ENCODE measurements at regions not wholly inside any gene's neighbourhood (a gene's known extent, or its start where the extent isn't known, plus 50 kb on each side); places are given as distances from the start of the nearest gene placed in this dataset.

DNA sequence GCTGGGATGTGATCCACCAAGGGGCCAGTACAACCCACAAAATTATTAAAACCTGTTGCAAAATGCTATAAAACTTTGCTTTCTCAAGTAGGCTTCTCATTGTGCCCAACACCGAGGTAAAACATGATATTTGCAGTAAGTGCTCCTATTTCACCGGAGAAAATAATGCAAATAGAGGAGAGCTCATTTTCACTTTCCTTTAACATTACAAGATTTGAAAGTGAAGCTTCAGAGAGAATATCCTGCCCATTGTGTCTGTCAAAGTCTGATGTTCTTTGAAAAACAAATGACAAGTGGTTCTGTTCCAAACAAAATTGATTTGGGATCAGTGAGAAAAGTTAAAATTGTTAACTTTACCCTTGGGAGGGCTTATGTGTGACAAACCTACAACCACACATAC is 287.1 kb downstream of the KCNN2 start:
- no peak for DNase-seq

DNA sequence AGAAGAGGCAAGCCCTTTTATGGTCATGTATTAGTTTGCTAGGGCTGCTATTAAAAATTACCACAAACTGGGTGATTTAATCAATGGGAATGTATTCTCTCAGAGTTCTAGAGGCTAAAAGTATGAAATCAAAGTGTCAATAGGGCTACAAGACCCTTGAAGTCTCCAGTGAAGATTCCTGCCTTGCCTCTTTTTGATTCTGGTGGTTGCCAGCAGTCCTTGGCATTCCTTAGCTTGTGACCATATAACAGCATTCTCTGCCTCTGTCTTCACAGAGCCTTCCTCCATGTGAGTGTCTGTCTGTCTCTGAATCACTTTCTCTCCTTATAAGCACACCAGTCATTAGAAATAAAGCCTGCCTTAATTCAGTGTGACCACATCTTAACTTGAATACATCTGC is 282.7 kb downstream of the KCNN2 start:
- DNase-seq: no peak

DNA sequence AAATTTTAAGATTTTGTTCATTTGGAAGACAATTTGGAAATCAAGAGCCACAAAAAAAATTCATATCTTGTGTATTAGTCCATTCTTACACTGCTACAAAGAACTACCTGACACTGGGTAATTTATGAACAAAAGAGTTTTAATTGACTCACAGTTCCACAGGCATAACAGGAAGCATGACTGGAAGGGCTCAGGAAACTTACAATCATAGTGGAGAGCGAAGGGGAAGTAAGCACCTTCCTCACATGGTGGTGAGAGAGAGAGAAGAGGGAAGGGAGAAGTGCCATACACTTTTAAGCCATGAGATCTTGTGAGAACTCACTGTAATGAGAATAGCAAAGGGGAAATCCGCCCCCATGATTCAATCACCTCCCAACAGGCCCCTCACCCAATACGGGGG is 274.4 kb downstream of the KCNN2 start:
- no peak for DNase-seq

DNA sequence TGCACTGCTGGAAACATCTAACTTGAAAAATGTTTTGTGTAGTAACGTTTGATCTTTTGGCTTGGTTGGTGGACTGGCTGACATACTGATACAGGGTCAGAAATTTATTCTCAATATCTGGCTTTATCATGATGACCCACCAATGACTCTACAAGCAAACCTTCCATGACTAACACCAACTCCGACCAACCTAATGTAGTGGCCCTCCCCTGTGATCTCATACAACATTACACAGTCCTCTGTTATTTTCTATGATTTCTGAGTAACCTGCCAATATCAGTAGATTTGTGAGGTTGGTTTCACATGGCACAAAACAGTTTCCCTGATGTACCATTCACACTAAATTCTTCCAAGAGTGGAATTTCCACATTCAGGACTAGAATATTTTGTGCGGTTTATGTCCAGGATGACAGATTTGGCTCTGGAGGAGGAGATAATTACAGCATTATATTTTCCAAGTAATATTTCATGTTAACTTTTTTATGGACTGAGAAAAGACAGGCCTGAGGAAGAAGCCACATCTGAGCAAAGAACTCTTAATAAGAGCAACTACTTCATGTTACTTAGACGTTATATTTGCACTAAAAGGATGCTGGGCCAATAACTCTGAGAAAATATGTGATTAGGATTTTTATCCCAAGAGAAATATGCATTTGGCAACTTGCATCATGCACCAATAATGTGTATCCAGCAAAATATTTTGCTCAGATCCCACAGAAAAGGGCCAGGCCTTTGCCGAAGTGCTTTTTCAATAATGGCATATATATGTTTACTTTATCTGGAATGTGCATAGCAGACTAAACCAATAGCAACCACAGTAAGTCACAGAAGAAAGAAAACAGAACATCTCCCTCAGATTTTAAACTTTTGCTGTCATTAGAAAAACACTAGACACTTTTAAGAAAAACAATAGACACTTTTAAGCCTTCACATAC is 273.4 kb downstream of the KCNN2 start:
- no peak for DNase-seq

DNA sequence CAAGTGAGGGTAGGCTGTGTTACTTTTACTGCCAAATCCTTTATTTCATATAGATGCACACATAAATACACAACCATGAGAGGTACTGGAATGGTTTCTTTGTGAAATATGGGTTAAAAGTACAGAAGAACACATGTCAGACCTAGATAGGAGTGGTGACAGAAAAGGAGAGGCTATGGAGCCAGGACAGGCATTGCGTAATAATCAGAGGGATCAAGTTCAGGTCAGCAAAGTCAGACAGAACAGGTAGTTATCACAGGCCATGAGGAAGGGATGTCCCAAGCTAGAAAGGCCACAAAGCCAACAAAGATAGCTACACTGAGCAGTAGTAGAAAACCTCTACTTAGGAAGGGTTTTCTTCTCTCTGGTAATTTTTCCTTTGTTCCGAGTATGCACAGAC is 272.6 kb downstream of the KCNN2 start:
- DNase-seq: no peak

DNA sequence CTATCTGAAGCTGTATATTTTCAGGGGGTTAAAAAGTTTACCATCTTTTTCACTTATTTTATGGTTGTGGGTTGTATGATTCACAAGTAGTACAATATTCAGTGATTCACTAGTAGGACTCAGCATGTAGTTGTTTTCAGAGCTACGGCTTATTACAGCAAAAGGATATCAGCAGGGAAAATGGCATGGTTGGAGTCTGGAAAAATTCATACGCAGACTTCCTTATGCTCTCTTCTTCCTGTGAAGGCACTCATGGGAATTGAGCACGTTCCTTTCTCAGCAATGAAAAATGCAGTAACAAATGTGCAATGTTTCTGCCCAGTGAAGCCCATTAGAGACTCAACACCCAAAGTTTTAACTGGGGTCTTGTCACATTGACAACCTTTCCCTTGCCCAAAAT is 250.5 kb downstream of the KCNN2 start:
- DNase-seq: no peak

DNA sequence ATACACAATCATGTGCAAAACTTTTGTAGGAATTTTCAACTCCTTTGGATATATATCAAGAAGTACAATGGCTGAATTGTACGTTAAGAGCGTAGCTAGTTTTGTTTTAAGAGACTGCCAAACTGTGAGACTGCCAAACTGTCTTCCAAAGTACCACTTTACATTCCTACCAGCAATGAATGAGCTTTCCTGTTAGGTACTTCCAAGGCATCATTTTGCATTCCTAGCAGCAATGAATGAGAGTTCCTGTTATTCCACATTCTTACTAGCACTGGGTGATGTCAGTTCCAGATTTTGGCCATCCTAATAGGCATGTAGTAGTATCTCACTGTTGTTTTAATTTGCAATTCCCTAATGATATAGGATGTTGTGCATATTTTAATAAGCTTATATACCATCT is 219.3 kb downstream of the KCNN2 start:
- no peak for DNase-seq

DNA sequence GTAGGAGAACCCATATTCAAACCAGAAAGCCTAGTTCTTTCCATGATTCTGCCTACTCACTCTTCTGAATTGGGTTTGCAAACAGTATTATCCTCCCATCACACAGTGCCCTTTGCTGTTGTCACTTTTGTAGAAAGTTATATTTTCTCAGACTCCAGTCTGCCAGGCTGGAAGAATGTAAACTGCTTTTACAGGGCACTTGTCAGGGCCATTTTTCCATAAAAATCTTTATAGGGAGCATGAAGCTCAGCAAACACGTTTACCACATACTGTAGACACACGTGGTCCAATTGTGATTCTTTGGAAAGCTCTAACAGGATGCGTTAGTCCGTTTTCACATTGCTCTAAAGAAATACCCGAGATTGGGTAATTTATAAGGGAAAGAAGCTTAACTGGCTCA is 204.0 kb downstream of the KCNN2 start:
- no peak for DNase-seq

DNA sequence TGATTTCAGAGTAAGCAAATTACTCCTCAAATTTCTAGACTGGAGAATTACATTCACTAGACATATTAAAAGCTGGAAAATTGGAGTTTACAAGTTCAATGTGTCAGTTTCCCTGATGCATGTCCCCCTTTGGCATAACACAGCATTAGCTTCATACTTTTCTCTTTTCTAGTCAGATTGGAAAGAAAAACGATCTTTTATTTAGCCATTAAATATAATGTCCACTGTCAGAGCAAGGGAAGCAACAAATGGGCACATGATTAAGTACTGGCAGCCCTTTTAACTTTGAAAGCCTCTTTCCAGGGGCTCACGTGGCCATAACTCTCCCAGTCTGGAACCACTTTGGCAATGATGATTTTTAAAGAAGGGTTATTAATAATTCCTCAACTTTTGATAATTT is 203.3 kb downstream of the KCNN2 start:
- no peak for DNase-seq

DNA sequence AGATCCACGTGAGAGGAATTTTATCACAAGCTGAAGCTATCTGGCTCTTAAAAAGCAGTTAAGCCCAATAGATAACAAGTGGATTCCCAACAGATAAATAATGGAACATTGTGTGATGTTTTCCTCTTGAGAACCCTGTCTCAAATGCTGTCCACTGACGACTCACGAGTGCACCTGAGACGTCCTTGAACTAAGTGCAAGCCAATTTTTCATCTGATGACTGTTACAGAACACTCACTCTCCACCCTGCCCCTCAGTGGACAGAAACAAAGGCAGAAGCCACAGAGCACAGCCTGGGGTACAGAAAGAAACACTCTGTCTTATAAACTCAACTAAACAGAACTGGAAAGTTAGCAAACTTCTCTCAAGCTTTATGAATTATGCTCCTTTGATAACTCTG is 199.5 kb downstream of the KCNN2 start:
- no peak for DNase-seq

Measured in stimulated activated CD4-positive, alpha-beta T cell treated with anti-CD3 and anti-CD28 coated beads, Interleukin-12 subunit alpha, Interleukin-12 subunit beta, amount 100 ng/mL, for 4 hours (primary cell).